PC-9 (cell line): ENCODE measurements at regions not wholly inside any gene's neighbourhood (a gene's known extent, or its start where the extent isn't known, plus 50 kb on each side); places are given as distances from the start of the nearest gene placed in this dataset.

Experiments
- BruUV-seq: library from RNA; stranded (reverse); fragments of 400-500 nt; replicated peaks from 2 replicates; lab custom pipeline; 2021; lab: Mats Ljungman, UMichigan
- CTCF ChIA-PET: fragments of 300-600 bp; sonication (Branson Sonifier 250); formaldehyde crosslinking; loops from one replicate; lab custom pipeline; 2022; ENCODE audit warnings: antibody characterized with exemption; lab: Charles Lee
- POLR2A ChIA-PET: fragments of 300-600 bp; sonication (Branson Sonifier 250); formaldehyde crosslinking; loops from one replicate; lab custom pipeline; 2022; ENCODE audit warnings: antibody characterized with exemption; ENCODE audit not compliant: unreplicated experiment; lab: Charles Lee
- DNase-seq, 2 experiments: peaks; one replicate each; pipeline versions ENCODE4 v3.0.0 to v3.0.0-alpha.2; 2015 to 2022; ENCODE audit warnings: mixed read lengths in 1 of 2
- H2AFZ ChIP-seq: fragments of 200-600 bp; sonication (generic); 2 replicates; pipeline ENCODE4 v1.8.1; 2017; ENCODE audit warnings: antibody characterized with exemption
- H3F3A ChIP-seq: fragments of 200-600 bp; sonication (generic); 2 replicates; pipeline ENCODE4 v1.8.1; 2017; ENCODE audit warnings: antibody characterized with exemption, mild to moderate bottlenecking, low read depth; ENCODE audit not compliant: insufficient read depth
- H3K27ac ChIP-seq: fragments of 200-600 bp; sonication (generic); 2 replicates; pipeline ENCODE4 v1.6.1; 2016; ENCODE audit warnings: mixed run types
- H3K27me3 ChIP-seq: fragments of 200-600 bp; sonication (generic); 2 replicates; pipeline ENCODE4 v1.6.1; 2016; ENCODE audit warnings: low read depth, mixed run types; ENCODE audit not compliant: insufficient read depth
- H3K36me3 ChIP-seq: fragments of 200-600 bp; sonication (generic); 2 replicates; pipeline ENCODE4 v1.6.1; 2016; ENCODE audit warnings: low read depth, mixed run types
- H3K4me1 ChIP-seq: fragments of 200-600 bp; sonication (generic); replicated peaks from 2 replicates; pipeline ENCODE4 v1.6.1; 2016; ENCODE audit warnings: mixed run types; ENCODE audit not compliant: insufficient read depth
- H3K4me2 ChIP-seq: fragments of 200-600 bp; sonication (generic); 2 replicates; pipeline ENCODE4 v1.6.1; 2017; ENCODE audit warnings: mixed run types
- H3K4me3 ChIP-seq: fragments of 200-600 bp; sonication (generic); 2 replicates; pipeline ENCODE4 v1.6.1; 2016; ENCODE audit warnings: mixed run types
- H3K79me2 ChIP-seq: fragments of 200-600 bp; sonication (generic); 2 replicates; pipeline ENCODE4 v1.6.1; 2017; ENCODE audit warnings: low read depth, mixed run types
- H3K9me2 ChIP-seq: fragments of 200-600 bp; sonication (generic); 2 replicates; pipeline ENCODE4 v1.8.1; 2017; ENCODE audit warnings: mild to moderate bottlenecking; ENCODE audit not compliant: insufficient read depth
- H3K9me3 ChIP-seq: fragments of 200-600 bp; sonication (generic); 2 replicates; pipeline ENCODE4 v1.8.1; 2016; ENCODE audit warnings: low read depth; ENCODE audit not compliant: insufficient read depth
- H4K20me1 ChIP-seq: fragments of 200-600 bp; sonication (generic); 2 replicates; pipeline ENCODE4 v1.8.1; 2017; ENCODE audit not compliant: insufficient read depth
- EZH2 ChIP-seq: fragments of 200-600 bp; sonication (generic); IDR thresholded peaks from 2 replicates; pipeline ENCODE4 v1.8.0; 2017; ENCODE audit warnings: antibody characterized with exemption, low read depth
- intact Hi-C: fragments of 100-400 bp; cut with micrococcal nuclease; formaldehyde crosslinking; loops from one replicate; pipeline ENCODE4 v1.10.0; 2022; ENCODE audit not compliant: unreplicated experiment
- TF ChIP-seq, protein P1 (sequence below): fragments of 200-600 bp; sonication (generic); conservative IDR thresholded peaks from 2 replicates; pipeline ENCODE4 v1.6.1; 2017; ENCODE audit warnings: mixed run types, antibody characterized with exemption, mild to moderate bottlenecking, moderate library complexity

DNA sequence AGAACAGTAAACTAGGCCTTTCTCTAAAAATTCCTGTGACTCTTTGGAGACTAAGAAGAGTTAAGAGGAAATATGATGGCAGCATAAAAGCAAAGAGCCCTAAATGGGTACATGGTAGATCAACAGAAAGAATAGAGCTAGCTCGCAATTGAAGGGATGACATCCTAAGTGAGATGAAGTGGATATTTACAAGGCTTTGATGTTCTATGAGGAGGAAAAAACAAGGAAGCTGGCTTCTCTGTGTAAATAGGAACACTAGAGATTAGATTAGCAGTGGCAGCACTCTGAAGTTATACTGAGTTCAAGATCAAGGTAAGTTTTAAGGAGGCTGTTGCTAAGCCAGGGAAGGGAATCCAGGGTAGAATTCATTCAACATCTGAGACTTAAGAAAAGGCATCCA, 73.1 kb upstream of the MBNL3 start:
- TF ChIP-seq EZH2 = no peak
- TF ChIP-seq, protein P1, sequence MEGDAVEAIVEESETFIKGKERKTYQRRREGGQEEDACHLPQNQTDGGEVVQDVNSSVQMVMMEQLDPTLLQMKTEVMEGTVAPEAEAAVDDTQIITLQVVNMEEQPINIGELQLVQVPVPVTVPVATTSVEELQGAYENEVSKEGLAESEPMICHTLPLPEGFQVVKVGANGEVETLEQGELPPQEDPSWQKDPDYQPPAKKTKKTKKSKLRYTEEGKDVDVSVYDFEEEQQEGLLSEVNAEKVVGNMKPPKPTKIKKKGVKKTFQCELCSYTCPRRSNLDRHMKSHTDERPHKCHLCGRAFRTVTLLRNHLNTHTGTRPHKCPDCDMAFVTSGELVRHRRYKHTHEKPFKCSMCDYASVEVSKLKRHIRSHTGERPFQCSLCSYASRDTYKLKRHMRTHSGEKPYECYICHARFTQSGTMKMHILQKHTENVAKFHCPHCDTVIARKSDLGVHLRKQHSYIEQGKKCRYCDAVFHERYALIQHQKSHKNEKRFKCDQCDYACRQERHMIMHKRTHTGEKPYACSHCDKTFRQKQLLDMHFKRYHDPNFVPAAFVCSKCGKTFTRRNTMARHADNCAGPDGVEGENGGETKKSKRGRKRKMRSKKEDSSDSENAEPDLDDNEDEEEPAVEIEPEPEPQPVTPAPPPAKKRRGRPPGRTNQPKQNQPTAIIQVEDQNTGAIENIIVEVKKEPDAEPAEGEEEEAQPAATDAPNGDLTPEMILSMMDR = no peak
- no peaks in the 10 kb centered on the region for H4K20me1 ChIP-seq
- DNase-seq = no peak
- no peaks in the 10 kb centered on the region; the same call in none of the 2 replicates for H3K9me2 ChIP-seq
- intact Hi-C loops = no loop called here
- no peak overlapping the region for H3K4me3 ChIP-seq
- no peak overlapping the region for H3K27ac ChIP-seq
- H3K36me3 ChIP-seq = no peaks in the 10 kb centered on the region
- no peaks in the 10 kb centered on the region for H3K4me1 ChIP-seq
- no peaks in the 10 kb centered on the region for H3K27me3 ChIP-seq
- POLR2A ChIA-PET = no interaction called here
- no peak overlapping the region for H2AFZ ChIP-seq
- H3K4me2 ChIP-seq = no peak overlapping the region
- H3K79me2 ChIP-seq = no peaks in the 10 kb centered on the region
- no TSS peak for BruUV-seq
- H3F3A ChIP-seq = no peaks in the 10 kb centered on the region
- CTCF ChIA-PET = no interaction called here
- H3K9me3 ChIP-seq = no peaks in the 10 kb centered on the region

DNA sequence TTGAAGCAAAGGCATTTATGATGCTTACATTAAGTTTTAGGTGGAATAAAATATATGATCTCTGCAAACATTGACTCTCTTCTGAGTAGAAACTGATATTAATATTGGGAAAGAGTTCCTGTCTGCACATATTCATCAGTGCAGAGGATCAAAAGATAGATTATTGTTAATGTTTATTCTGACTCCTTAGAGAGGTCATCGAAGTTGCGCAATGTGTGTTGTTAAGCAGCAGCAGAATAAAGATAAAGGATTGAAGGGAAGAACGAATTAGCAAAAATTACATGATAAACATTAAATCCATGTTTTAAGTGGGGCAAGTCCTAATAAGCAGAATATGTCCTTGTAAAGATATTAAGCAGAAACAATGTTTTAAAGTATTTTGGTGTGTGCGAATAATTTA, 72.6 kb upstream of the MBNL3 start:
- H3K27me3 ChIP-seq = no peaks in the 10 kb centered on the region
- no peaks in the 10 kb centered on the region for H3F3A ChIP-seq
- no peak overlapping the region for H3K4me3 ChIP-seq
- H3K79me2 ChIP-seq = no peaks in the 10 kb centered on the region
- no peaks in the 10 kb centered on the region; the same call in none of the 2 replicates for H3K9me2 ChIP-seq
- H3K36me3 ChIP-seq = no peaks in the 10 kb centered on the region
- no TSS peak for BruUV-seq
- H3K27ac ChIP-seq = no peak overlapping the region
- ChIA-PET POLR2A (no interaction called here), CTCF (no interaction called here)
- H3K4me1 ChIP-seq = no peaks in the 10 kb centered on the region
- no peak overlapping the region for H3K4me2 ChIP-seq
- no peaks in the 10 kb centered on the region for H4K20me1 ChIP-seq
- H2AFZ ChIP-seq = no peak overlapping the region
- no peak for DNase-seq
- intact Hi-C loops = no loop called here
- no peak for TF ChIP-seq EZH2
- TF ChIP-seq, protein P1 = no peak
- H3K9me3 ChIP-seq = no peaks in the 10 kb centered on the region

DNA sequence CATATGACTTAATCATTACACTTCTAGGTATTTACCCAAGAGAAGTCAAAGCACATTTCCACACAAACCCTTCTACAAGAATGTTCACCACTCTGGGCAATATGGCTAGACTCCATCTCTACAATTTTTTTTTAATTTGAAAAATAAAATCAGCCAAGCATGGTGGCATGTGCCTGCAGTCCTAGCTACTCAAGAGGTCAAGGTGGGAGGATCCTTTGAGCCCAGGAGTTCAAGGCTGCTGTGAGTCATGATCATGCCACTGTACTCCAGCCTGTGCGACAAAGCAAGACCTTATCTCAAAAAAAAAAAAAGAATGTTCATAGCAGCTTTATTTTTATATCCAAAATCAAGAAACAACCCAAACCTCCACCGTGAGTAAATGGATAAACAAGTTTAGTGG, 70.3 kb upstream of the MBNL3 start:
- H2AFZ ChIP-seq = no peak overlapping the region
- no peak for DNase-seq
- TF ChIP-seq, protein P1 = no peak
- TF ChIP-seq EZH2 = no peak
- no peak overlapping the region for H3K27ac ChIP-seq
- no peaks in the 10 kb centered on the region for H3K27me3 ChIP-seq
- H3K36me3 ChIP-seq = no peaks in the 10 kb centered on the region
- no peaks in the 10 kb centered on the region for H3F3A ChIP-seq
- intact Hi-C loops = no loop called here
- no peaks in the 10 kb centered on the region for H3K9me2 ChIP-seq
- H3K9me3 ChIP-seq = no peaks in the 10 kb centered on the region
- ChIA-PET POLR2A (interaction anchor here (0.7 kb wide), 1 partner anchor 77 kb away, joined by 3 read pairs; no protein-coding TSS in a partner anchor), CTCF (no interaction called here)
- no TSS peak for BruUV-seq
- H3K4me1 ChIP-seq = no peaks in the 10 kb centered on the region
- no peaks in the 10 kb centered on the region for H4K20me1 ChIP-seq
- H3K4me3 ChIP-seq = no peak overlapping the region
- no peaks in the 10 kb centered on the region for H3K79me2 ChIP-seq
- H3K4me2 ChIP-seq = no peak overlapping the region
